ENCODE measurements at regions not wholly inside any gene's neighbourhood (a gene's known extent, or its start where the extent isn't known, plus 50 kb on each side); places are given as distances from the start of the nearest gene placed in this dataset.

DNA sequence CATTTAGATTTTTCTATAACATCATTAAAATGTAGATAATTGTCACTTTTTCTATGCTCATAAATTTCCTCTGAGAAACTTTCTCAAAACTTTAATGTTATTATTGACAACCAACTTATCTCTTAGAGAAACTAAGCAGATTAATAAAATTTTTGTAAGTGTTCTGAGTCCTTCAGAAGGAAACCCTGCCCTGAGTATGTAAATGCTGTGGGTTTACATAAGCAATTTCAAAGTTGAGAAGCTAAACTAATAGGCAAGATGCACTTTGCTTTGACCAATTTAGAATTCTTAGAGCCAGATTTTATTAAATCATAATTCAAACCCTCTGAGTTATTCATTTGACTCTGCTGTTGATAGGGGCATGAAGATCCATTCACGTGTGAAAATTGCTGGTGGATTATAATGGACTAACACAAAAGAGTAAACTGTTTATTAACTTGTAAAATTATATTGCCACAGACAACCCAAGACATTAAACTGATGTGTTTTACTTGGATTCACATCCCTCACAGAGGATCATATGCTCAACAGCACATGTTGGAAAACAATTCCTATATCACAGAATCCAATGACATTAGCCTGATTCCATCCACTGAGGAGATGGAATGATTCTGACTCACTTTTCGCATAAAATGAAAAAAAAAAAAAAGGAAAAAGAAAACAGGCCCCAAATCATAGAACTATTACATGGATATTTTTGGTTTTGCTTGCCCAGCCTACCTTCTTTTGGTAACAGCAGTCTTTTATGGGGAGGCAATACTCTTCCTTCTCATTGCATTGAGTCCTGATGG is 453.7 kb upstream of the HTR2A start:
- intact Hi-C loops (cut with micrococcal nuclease), result no loop called here

GRCh38 chr13:47349211-47349610 is 452.4 kb upstream of the HTR2A start:
- intact Hi-C loops (cut with micrococcal nuclease), result no loop called here

DNA sequence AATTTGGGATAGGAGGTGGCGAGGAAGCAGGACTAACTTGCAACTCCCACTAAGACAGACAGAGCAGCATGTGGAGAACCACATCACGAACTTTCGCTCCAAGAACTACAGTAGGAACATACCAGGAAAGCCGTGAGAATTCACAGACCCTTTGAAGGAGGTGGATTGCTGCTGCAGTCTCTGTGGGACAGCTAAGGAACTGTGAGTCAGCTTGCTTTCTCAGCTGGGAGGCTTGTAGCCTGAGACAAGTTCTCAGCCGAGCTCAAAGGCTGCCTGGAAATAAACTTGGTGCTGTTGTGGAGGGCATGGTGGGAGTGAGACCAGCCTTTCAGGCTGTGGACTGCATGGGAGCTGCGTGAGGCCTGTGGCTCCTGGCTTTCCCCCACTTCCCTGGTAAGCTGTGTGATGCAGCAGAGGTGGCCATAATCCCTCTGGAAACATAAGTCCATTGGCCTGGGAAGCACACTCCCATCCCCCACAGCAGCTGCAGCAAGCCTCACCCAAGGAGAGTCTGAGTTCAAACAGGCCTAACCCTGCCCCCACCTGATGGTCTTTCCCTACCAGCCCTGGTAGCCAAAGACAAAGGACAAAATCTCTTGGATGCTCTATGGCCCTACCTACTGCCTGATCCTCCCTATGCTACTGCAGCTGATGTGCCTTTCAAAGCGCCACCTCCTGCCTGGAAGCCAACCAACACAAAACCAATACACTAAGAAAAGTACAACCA is 441.1 kb upstream of the HTR2A start:
- intact Hi-C loops (cut with micrococcal nuclease), result no loop called here

DNA sequence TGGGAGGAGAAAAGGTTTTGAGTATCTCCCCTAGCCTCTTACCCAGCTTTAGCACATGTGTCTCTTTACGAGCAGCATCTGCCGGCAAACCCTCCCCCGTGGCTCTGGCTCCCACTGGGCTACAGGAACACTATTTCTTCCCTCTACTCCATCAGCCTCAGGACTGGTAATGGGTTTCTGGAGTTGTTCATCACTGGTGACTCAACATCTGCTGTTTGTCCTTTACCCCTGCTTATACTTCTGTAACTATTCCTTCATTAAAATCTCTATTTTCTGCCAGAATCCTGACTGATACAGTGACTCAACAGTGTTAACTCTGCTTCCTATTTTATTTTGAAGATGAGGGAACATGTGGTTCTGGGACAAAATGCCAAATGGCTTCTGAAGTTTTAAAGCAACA is 437.3 kb upstream of the HTR2A start:
- intact Hi-C loops (cut with micrococcal nuclease), result no loop called here

GRCh38 chr13:47332149-47332548 is 435.3 kb upstream of the HTR2A start:
- intact Hi-C loops (cut with micrococcal nuclease), result no loop called here

DNA sequence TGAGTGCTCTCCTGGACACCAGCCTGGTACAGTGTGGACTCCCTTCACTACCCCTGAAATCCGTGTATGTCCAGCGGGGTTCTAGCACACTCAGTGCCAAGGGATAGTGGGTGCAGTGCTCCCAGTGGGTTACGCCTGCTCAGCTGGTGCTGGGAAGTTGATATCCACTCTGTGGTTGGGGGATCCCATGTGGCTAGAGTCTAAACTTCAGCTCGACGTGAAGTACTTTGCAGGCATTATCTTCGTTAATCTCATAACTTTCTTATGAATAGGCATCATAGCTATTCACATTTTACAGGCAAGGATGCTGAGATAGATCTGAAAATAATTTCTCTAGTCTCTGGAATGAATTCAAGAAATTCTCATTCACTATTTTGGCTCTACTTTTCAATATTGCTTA is 433.2 kb upstream of the HTR2A start:
- intact Hi-C loops (cut with micrococcal nuclease), result no loop called here

GRCh38 chr13:47327861-47328260 is 431.0 kb upstream of the HTR2A start:
- intact Hi-C loops (cut with micrococcal nuclease), result no loop called here

DNA sequence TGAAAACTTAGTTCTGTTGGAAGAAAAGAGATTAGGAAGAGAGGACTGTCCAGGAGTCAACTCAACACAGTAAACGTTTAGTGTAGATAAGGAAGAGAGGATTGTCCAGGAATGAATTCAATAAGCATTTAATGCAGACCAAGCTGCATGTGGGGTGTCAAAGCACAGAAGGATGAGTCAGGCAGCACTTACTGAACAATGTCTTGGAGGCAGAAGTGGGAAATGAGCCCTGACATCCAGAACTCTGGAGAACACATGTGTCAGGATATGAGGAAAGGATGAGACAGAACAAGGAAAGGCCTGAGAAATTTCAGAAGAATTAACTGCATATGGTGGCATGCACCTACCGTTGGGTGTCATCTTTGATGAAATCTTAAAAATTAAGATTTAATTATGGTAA is 429.2 kb upstream of the HTR2A start:
- intact Hi-C loops (cut with micrococcal nuclease), result no loop called here

GRCh38 chr13:47317356-47317755 is 420.5 kb upstream of the HTR2A start:
- intact Hi-C loops (cut with micrococcal nuclease), result no loop called here

DNA sequence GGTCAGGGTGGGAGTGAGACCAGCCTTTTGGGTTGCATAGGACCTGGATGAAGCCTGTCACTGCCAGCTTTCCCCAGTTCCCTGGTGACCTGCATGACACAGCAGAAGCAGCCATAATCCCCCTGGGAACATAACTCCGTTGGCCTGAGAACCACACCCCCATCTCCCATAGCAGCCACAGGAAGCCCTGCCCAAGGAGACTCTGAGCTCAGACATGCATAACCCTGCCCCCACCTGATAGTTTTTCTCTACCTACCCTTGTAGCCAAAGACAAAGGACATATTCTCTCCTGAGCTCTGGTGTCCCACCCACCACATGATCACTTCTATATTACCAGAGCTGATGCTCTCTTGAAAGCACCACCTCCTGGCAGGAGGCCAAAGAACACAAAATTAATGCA is 413.5 kb upstream of the HTR2A start:
- intact Hi-C loops (cut with micrococcal nuclease), result no loop called here

DNA sequence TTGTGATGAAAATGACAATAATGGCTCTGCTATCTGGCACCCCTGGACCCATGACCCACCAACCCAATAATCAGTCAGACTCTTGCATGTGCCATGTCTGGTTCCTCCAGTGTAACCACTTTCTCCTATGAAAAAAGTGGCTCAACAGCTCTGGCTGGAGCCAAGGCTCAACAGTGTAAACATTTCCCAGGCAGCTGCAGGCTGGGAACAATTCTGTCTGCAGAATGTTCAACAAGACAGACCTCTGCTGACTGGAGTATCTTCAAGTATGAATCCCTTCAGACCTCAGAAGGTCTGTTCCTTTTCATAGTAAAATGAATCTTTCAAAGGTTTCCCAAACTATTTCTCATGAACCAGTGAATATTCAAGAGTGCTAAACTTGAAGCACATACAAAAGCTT is 410.1 kb upstream of the HTR2A start:
- intact Hi-C loops (cut with micrococcal nuclease), result no loop called here

- intact Hi-C loops (cut with micrococcal nuclease), result no loop called here
Observed at GRCh38 chr13:47303626-47304025, 406.8 kb upstream of the HTR2A start.

DNA sequence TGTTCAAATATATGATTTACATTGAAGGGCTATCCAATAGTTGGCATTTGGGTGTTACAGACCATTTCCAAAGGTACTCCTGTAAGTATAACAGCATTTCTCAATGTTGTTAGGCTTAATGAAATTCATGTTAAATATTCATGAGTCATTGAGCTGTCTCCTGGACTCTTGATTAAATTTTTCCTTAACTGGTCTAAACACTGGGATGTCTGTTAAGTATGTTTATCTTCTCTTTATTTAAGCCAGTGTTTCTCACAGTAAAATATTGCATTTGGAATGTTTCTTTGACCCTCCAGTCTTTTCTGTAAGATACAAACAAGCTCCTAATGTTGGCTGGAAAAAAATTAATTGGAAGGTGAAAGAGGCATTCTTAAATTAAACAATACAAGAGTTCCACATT is 402.5 kb upstream of the HTR2A start:
- intact Hi-C loops (cut with micrococcal nuclease), result no loop called here

- intact Hi-C loops (cut with micrococcal nuclease), result no loop called here
Observed at GRCh38 chr13:47298506-47298905, 401.7 kb upstream of the HTR2A start.

DNA sequence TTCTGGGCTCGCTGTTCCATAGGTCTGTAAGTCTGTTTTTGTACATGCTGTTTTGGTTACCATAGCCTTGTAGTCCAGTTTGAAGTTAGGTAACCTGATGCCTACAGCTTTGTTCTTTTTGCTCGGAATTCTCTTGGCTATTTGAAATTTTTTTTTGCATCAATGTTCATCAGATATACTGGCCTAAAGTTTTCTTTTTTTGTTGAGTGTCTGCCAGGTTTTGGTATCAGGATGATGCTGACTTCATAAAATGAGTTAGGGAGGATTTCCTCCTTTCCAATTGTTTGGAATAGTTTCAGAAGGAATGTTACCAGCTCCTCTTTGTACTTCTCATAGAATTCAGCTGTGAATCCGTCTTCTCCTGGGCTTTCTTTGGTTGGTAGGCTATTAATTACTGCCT is 397.8 kb upstream of the HTR2A start:
- intact Hi-C loops (cut with micrococcal nuclease), result no loop called here

GRCh38 chr13:47291107-47291656 is 394.3 kb upstream of the HTR2A start:
- intact Hi-C loops (cut with micrococcal nuclease), result no loop called here

DNA sequence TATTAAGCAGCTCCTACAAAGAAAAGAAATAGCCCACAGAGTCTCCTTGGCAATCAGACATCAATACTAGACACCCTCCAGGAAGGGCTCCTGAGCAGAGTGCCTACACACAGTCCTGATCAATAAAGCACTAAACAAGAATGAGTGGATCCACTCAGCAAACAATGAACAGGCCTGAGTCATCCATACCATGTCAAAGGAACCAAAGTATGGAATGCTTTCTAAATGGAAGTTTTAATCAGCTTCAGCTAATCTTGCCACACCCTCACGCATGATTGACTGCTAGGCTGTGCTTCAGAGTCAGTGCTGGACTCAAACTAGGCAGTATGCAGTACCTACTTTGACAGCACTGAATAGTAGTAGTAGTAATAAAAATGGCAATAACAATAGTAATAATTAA is 392.7 kb upstream of the HTR2A start:
- intact Hi-C loops (cut with micrococcal nuclease), result no loop called here

DNA sequence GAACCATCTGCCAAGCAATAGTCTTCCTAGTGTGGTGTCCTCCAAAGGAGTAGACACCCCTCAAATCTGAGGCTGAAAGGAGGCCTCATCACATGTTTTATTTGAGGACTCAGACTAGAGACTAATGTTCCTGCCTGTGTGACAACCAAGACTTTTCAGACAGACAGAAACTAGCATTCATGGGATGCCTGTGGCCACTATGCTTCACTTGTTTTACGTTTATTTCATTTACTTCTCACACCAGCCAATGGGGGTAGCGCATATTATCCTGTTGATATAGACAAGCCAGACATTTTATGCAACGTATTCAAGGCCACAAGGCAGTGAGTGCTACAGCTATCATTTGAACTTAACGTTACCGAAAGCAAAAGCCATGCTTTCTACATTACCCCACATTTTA is 391.7 kb upstream of the HTR2A start:
- intact Hi-C loops (cut with micrococcal nuclease), result no loop called here

- intact Hi-C loops (cut with micrococcal nuclease), result no loop called here
Observed at GRCh38 chr13:47287291-47287751, 390.5 kb upstream of the HTR2A start.

- intact Hi-C loops (cut with micrococcal nuclease), result no loop called here
Observed at GRCh38 chr13:47281991-47282390, 385.1 kb upstream of the HTR2A start.

DNA sequence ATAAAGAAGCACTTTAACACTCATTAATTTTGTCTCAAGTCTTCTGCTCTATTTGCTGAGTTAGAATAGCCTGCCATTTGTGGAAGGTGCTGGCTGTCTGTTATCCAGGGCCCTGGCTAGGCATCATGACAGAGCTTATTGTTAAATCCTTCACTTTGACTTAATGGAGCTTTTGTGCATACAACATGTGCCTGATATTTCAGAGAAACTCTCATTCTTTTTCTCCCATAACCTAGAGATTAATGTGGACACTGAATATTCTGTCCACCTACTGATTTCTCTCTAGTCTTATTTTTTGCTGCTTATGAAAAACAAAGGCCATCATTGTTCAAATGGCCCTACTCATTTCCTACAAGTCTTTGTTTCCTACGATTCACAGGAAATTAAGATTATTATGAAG is 383.1 kb upstream of the HTR2A start:
- intact Hi-C loops (cut with micrococcal nuclease), result no loop called here

- intact Hi-C loops (cut with micrococcal nuclease), result no loop called here
Observed at GRCh38 chr13:47277774-47278173, 380.9 kb upstream of the HTR2A start.

- intact Hi-C loops (cut with micrococcal nuclease), result no loop called here
Observed at GRCh38 chr13:47268270-47268669, 371.4 kb upstream of the HTR2A start.
